GM12891 (cell line): ENCODE measurements at regions not wholly inside any gene's neighbourhood (a gene's known extent, or its start where the extent isn't known, plus 50 kb on each side); places are given as distances from the start of the nearest gene placed in this dataset.

ENCODE experiments used
- POLR2A ChIP-seq: IDR thresholded peaks from 2 replicates; pipeline ENCODE4 v1.6.1; 2011; ENCODE audit warnings: low read depth, low read length, control low read depth
- POLR2AphosphoS5 ChIP-seq: IDR thresholded peaks from 2 replicates; pipeline ENCODE4 v1.6.1; 2011; ENCODE audit warnings: low read depth, low read length, control low read depth
- POU2F2 ChIP-seq: IDR thresholded peaks from 2 replicates; pipeline ENCODE4 v1.6.1; 2011; ENCODE audit warnings: low read depth, mild to moderate bottlenecking, control low read depth, low read length, moderate library complexity
- SPI1 ChIP-seq: IDR thresholded peaks from 2 replicates; pipeline ENCODE4 v1.6.1; 2011; ENCODE audit warnings: low read depth, low read length, control low read depth
- TAF1 ChIP-seq: IDR thresholded peaks from 2 replicates; pipeline ENCODE4 v1.6.1; 2011; ENCODE audit warnings: low read depth, low read length, control low read depth

DNA sequence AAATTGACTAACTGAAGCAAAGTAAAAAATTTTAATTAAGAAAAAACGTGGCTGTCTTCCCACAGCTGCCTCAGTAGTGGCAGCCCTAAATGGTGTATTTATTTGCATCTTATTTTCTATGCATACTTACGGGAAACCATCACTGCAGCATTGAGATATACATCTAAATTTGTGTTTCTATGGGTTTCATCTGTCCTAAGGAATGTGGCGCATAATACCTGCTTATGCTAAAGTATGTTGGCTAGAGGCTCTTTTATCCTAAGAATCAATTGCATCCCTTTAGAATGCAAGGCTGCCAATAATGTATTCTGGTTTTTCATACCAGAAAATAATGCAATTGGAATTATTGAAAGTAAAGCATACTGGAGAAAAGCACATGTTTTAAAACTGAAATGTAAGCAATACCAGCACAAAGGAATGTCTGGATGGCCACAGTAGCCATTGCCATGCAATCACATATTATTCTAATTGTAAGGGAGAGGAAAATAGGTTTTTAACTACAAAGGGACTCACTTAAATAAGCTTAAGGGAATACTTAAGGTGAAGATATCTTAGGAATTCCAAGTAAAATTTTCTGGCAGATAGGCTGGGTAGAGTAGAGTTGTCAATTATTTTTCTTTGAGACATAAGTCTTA, 834.5 kb upstream of the NECTIN3 start:
- TF ChIP-seq POLR2A = no peak
- TF ChIP-seq TAF1 = no peak
- TF ChIP-seq POLR2AphosphoS5 = no peak
- no peak for TF ChIP-seq POU2F2
- no peak for TF ChIP-seq SPI1
